Brain pericyte (primary cell): ENCODE measurements at regions not wholly inside any gene's neighbourhood (a gene's known extent, or its start where the extent isn't known, plus 50 kb on each side); places are given as distances from the start of the nearest gene placed in this dataset.
A peak's percentile ranks its signal among the peaks of the same experiment; 100 is the strongest.

Experiments used
- DNase-seq: peaks from one replicate; pipeline ENCODE4 v3.0.0-alpha.2; 2012; ENCODE audit warnings: low read depth, low spot score

- no peak for DNase-seq
These were observed 405.6 kb downstream of the SPRY1 start for GRCh38 chr4:123802082-123802645.

- DNase-seq, result no peak
These were observed 406.3 kb downstream of the SPRY1 start for GRCh38 chr4:123802933-123803332.

- no peak for DNase-seq
These were observed 407.7 kb downstream of the SPRY1 start for GRCh38 chr4:123804196-123804721.

GRCh38 chr4:123806056-123806455 lies 409.5 kb downstream of the SPRY1 start:
- DNase-seq, result no peak

- no peak for DNase-seq
These were observed 410.6 kb downstream of the SPRY1 start for GRCh38 chr4:123807187-123807586.

- DNase-seq, result no peak
These were observed 411.3 kb downstream of the SPRY1 start for GRCh38 chr4:123807866-123808265.

- no peak for DNase-seq
These were observed 413.3 kb downstream of the SPRY1 start for GRCh38 chr4:123809864-123810263.

GRCh38 chr4:123812066-123812390 lies 415.4 kb downstream of the SPRY1 start:
- no peak for DNase-seq

- DNase-seq, result no peak
These were observed 417.3 kb downstream of the SPRY1 start for GRCh38 chr4:123813901-123814300.

- no peak for DNase-seq
These were observed 419.9 kb downstream of the SPRY1 start for GRCh38 chr4:123816462-123816861.

- DNase-seq, result no peak
These were observed 420.6 kb downstream of the SPRY1 start for GRCh38 chr4:123817025-123817688.

GRCh38 chr4:123819362-123820035 lies 422.9 kb downstream of the SPRY1 start:
- no peak for DNase-seq

GRCh38 chr4:123821861-123822260 lies 425.3 kb downstream of the SPRY1 start:
- DNase-seq, result no peak

GRCh38 chr4:123822353-123822752 lies 425.8 kb downstream of the SPRY1 start:
- DNase-seq, result no peak

GRCh38 chr4:123823244-123823643 lies 426.6 kb downstream of the SPRY1 start:
- no peak for DNase-seq

- DNase-seq, result no peak
These were observed 427.9 kb downstream of the SPRY1 start for GRCh38 chr4:123824524-123824923.

GRCh38 chr4:123825596-123826291 lies 429.1 kb downstream of the SPRY1 start:
- no peak for DNase-seq

GRCh38 chr4:123826896-123827295 lies 430.3 kb downstream of the SPRY1 start:
- no peak for DNase-seq

GRCh38 chr4:123827511-123827910 lies 430.9 kb downstream of the SPRY1 start:
- no peak for DNase-seq

- no peak for DNase-seq
These were observed 434.3 kb downstream of the SPRY1 start for GRCh38 chr4:123830930-123831329.

GRCh38 chr4:123832173-123833026 lies 435.8 kb downstream of the SPRY1 start:
- DNase-seq, result peak; percentile 82
